HEK293T (cell line): ENCODE measurements at regions not wholly inside any gene's neighbourhood (a gene's known extent, or its start where the extent isn't known, plus 50 kb on each side); places are given as distances from the start of the nearest gene placed in this dataset.

Experiments
- CTCF ChIA-PET: fragments of 350-600 bp; formaldehyde crosslinking; extraction: SDS; loops from one replicate; lab custom pipeline; 2021; ENCODE audit warnings: antibody characterized with exemption, inconsistent platforms; lab: Yijun Ruan, JAX
- POLR2A ChIA-PET: fragments of 350-600 bp; formaldehyde crosslinking; extraction: SDS; loops from one replicate; lab custom pipeline; 2020; ENCODE audit warnings: antibody characterized with exemption, inconsistent platforms; lab: Yijun Ruan, JAX
- DNase-seq: peaks from one replicate; pipeline ENCODE4 v3.0.0; 2012; ENCODE audit warnings: mixed read lengths; ENCODE audit errors: extremely low spot score
- ARNT ChIP-seq: fragments of 450-650 bp; IDR thresholded peaks from 2 replicates; pipeline ENCODE4 v1.6.1; 2017; ENCODE audit warnings: mild to moderate bottlenecking
- BHLHE40 ChIP-seq: fragments of 450-650 bp; IDR thresholded peaks from 2 replicates; pipeline ENCODE4 v1.6.1; 2016; ENCODE audit warnings: mild to moderate bottlenecking, moderate library complexity, borderline replicate concordance
- CTBP1 ChIP-seq: fragments of 450-650 bp; IDR thresholded peaks from 2 replicates; pipeline ENCODE4 v1.6.1; 2016; ENCODE audit warnings: borderline replicate concordance
- ELF4 ChIP-seq: fragments of 450-650 bp; IDR thresholded peaks from 2 replicates; pipeline ENCODE4 v1.6.1; 2017; ENCODE audit warnings: antibody characterized with exemption
- FOXA1 ChIP-seq: fragments of 450-650 bp; IDR thresholded peaks from 2 replicates; pipeline ENCODE4 v1.6.1; 2016; ENCODE audit warnings: mild to moderate bottlenecking
- FOXK2 ChIP-seq: fragments of 450-650 bp; IDR thresholded peaks from 2 replicates; pipeline ENCODE4 v1.6.1; 2016; ENCODE audit warnings: mild to moderate bottlenecking
- FOXM1 ChIP-seq: fragments of 450-650 bp; IDR thresholded peaks from 2 replicates; pipeline ENCODE4 v1.6.1; 2017; ENCODE audit warnings: mild to moderate bottlenecking, borderline replicate concordance
- HDGF ChIP-seq: fragments of 450-650 bp; IDR thresholded peaks from 2 replicates; pipeline ENCODE4 v1.6.1; 2017; ENCODE audit warnings: antibody characterized with exemption, borderline replicate concordance
- L3MBTL2 ChIP-seq: fragments of 450-650 bp; conservative IDR thresholded peaks from 2 replicates; pipeline ENCODE4 v1.6.1; 2016; ENCODE audit warnings: mild to moderate bottlenecking
- LEF1 ChIP-seq: fragments of 450-650 bp; IDR thresholded peaks from 2 replicates; pipeline ENCODE4 v1.6.1; 2017; ENCODE audit warnings: mild to moderate bottlenecking, borderline replicate concordance
- NFRKB ChIP-seq: fragments of 450-650 bp; IDR thresholded peaks from 2 replicates; pipeline ENCODE4 v1.6.1; 2016; ENCODE audit warnings: mild to moderate bottlenecking, moderate library complexity
- PKNOX1 ChIP-seq: fragments of 450-650 bp; IDR thresholded peaks from 2 replicates; pipeline ENCODE4 v1.6.1; 2016
- SP1 ChIP-seq: fragments of 450-650 bp; IDR thresholded peaks from 2 replicates; pipeline ENCODE4 v1.6.1; 2017
- SUZ12 ChIP-seq: fragments of 450-650 bp; IDR thresholded peaks from 2 replicates; pipeline ENCODE4 v1.6.1; 2016; ENCODE audit warnings: mild to moderate bottlenecking
- TARDBP ChIP-seq: fragments of 450-650 bp; IDR thresholded peaks from 2 replicates; pipeline ENCODE4 v1.6.1; 2016
- ZNF384 ChIP-seq: fragments of 450-650 bp; IDR thresholded peaks from 2 replicates; pipeline ENCODE4 v1.6.1; 2016

- no peak for DNase-seq
- TF ChIP-seq HDGF (no peak), SUZ12 (no peak), FOXM1 (no peak), LEF1 (no peak), FOXA1 (no peak), L3MBTL2 (no peak), NFRKB (no peak), ARNT (no peak)
- ChIA-PET POLR2A (no interaction called here), CTCF (no interaction called here)
Measured at GRCh38 chrX:39829965-39830364, 267.8 kb downstream of the BCOR start.

- CTCF ChIA-PET, result interaction anchor here (0.6 to 0.8 kb wide), 2 partner anchors 16 kb away, joined by 3 read pairs; no protein-coding TSS in a partner anchor
- POLR2A ChIA-PET, result no interaction called here
- TF ChIP-seq FOXM1, result no peak
- TF ChIP-seq CTBP1, result no peak
- no peak for TF ChIP-seq BHLHE40
- TF ChIP-seq L3MBTL2, result no peak
- TF ChIP-seq SUZ12, result no peak
- no peak for TF ChIP-seq ARNT
- TF ChIP-seq ZNF384, result no peak
- no peak for TF ChIP-seq ELF4
- no peak for TF ChIP-seq HDGF
- no peak for TF ChIP-seq NFRKB
- no peak for TF ChIP-seq FOXA1
- no peak for TF ChIP-seq SP1
- no peak for TF ChIP-seq TARDBP
- TF ChIP-seq LEF1, result no peak
- no peak for TF ChIP-seq FOXK2
- TF ChIP-seq PKNOX1, result no peak
- no peak for DNase-seq
Measured at GRCh38 chrX:39830414-39830813, 267.3 kb downstream of the BCOR start.

- no peak for TF ChIP-seq SP1
- TF ChIP-seq FOXA1, result no peak
- no peak for TF ChIP-seq ZNF384
- TF ChIP-seq SUZ12, result no peak
- no peak for TF ChIP-seq BHLHE40
- TF ChIP-seq FOXM1, result no peak
- TF ChIP-seq L3MBTL2, result no peak
- DNase-seq, result no peak
- CTCF ChIA-PET, result no interaction called here
- POLR2A ChIA-PET, result no interaction called here
Measured at GRCh38 chrX:39832211-39832610, 265.5 kb downstream of the BCOR start.

- no peak for TF ChIP-seq LEF1
- ChIA-PET POLR2A (no interaction called here), CTCF (interaction anchor here (0.6 kb wide), 1 partner anchor 50 kb away, joined by 3 read pairs; no protein-coding TSS in a partner anchor)
Measured at GRCh38 chrX:39834600-39834999, 263.2 kb downstream of the BCOR start.

GRCh38 chrX:39835241-39835640 is 262.5 kb downstream of the BCOR start:
- TF ChIP-seq FOXM1 (no peak), PKNOX1 (no peak), ZNF384 (no peak), ARNT (no peak), FOXA1 (no peak), L3MBTL2 (no peak), SUZ12 (no peak), ELF4 (no peak), NFRKB (no peak), LEF1 (no peak), HDGF (no peak), FOXK2 (no peak)
- ChIA-PET POLR2A (no interaction called here), CTCF (interaction anchor here (0.6 kb wide), 1 partner anchor 103 kb away, joined by 4 read pairs; no protein-coding TSS in a partner anchor)
- no peak for DNase-seq

More at GRCh38 chrX:39834600-39834999, 263.2 kb downstream of the BCOR start:
- DNase-seq, result no peak

GRCh38 chrX:39835776-39836175 is 262.0 kb downstream of the BCOR start:
- ChIA-PET CTCF (interaction anchor here (0.6 kb wide), 1 partner anchor 104 kb away, joined by 4 read pairs; no protein-coding TSS in a partner anchor), POLR2A (no interaction called here)
- DNase-seq, result no peak
- TF ChIP-seq TARDBP (no peak), LEF1 (no peak), CTBP1 (no peak), FOXK2 (no peak), NFRKB (no peak), ARNT (no peak), FOXA1 (no peak)

- TF ChIP-seq FOXK2 (no peak), BHLHE40 (no peak), SUZ12 (no peak), ELF4 (no peak), ARNT (no peak), ZNF384 (no peak)
- ChIA-PET POLR2A (no interaction called here), CTCF (no interaction called here)
- no peak for DNase-seq
Measured at GRCh38 chrX:39836802-39837420, 260.8 kb downstream of the BCOR start.
